ENCODE measurements at regions not wholly inside any gene's neighbourhood (a gene's known extent, or its start where the extent isn't known, plus 50 kb on each side); places are given as distances from the start of the nearest gene placed in this dataset.

DNA sequence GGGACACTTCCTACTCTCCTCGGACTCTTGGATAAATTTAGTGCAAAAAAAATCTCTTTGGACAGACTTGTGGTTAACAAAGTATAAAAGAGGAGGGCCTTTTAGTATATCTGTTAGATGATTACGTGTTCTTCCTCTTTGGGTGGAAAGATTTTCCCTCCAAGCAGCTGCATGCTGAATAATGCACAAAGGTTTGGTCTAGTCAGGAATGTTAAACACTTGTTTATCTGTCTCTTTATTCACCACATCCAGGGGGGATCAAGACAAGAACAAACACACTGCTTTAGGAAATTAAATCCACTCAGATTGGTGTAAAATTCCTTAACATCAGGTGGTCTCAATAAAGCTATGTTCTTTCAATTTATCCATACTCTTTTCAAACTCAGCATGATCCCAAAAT lies 260.9 kb upstream of the CHD6 start:
- no peak for DNase-seq

DNA sequence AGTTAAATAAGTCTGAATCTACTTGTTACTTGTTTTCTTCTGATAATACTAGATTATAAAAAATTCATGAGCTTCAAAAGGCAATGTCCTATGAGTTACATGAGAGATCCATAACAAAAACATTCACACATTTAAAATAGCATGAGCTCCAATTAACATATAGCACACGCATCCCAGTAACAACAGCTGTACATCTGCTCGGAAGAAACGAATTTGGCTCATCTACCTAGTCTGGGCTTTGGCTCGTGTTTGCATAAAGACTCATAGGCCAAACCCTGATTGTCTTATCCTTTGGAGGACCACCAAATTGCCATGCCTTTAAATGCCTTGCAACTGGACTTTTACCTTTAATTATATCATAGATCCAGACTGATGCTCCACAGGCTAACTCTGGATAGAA lies 259.7 kb upstream of the CHD6 start:
- DNase-seq = no peak

DNA sequence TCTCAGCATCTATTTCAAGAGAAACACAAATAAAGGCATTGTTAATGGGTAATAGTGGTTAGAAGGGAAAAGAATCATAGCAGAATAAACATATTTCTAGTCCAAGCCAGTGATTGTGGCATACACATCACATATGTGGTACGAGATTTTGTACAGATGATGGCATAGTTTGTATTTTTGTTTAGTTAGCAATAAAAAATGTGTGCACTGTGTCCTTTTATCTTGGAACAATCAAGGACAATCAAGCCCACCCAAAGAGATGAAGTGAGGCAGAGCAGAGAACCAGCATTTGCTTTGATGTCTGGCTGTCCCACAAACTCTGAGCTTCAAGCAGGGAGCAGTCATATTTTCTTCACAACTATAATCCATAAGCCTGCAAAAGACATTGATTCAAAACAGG lies 256.5 kb upstream of the CHD6 start:
- no peak for DNase-seq

DNA sequence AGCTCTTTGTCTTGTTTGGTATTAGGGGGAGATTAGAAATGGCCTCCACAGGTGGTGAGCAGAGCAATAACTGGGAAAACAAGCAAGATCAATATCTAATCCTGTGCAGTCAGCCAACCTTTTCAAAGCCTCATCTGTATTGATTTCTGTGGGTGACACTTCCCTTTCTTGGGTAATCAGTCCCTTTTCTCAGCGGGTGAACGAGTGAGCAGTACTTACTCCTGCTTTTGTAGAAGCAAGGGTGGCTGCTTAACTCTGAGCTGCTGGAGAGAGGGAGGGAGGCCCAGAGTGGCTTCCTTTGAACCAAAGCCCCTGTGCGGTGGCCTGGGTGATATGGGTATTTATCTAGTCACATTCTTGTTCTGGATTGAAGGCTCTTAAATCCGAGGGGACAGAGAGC lies 254.8 kb upstream of the CHD6 start:
- no peak for DNase-seq

DNA sequence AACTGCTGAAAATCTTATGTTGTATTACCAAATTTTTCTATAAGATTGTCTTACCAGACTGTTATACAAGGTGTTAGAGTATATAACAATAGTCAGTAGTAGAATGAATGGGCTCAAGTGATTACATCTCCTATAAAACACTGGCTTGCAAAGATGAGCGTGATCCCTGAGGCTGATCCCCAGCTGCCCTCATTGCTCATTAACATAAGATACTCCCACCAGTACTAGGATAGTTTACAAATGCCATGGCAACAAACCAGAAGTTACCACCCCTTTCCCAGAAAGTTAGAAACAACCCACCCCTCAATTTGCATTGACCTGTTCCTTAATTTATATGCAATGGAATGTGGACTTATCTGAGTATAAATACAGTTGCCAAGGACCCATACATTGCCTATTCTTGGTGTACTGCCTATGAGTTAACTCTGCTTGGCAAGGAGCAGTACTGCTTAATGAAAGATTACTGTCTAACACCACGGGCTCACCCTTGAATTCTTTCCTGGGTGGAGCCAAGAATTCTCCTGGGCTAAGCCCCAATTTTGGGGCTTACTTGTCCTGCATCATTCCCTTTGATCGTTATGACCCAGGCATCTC lies 252.8 kb upstream of the CHD6 start:
- DNase-seq = no peak

DNA sequence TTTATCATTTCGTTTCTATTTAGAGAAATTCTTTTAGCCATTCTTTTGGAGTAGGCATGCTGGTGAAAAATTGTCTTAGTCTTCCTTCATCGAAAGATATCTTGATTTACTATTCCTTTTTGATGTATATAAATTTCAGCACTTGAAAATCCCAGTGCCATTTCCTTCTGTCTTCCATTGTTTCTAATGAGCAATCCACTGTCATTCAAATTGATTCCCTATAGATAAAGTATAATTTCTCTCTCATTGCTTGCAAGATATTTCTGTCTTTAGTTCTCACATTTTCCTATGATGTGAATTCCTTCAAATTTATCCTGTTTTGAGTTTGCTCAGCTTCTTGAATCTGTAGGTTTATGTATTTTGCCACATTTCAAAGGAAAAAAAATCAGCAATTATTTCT lies 251.1 kb upstream of the CHD6 start:
- DNase-seq = no peak

DNA sequence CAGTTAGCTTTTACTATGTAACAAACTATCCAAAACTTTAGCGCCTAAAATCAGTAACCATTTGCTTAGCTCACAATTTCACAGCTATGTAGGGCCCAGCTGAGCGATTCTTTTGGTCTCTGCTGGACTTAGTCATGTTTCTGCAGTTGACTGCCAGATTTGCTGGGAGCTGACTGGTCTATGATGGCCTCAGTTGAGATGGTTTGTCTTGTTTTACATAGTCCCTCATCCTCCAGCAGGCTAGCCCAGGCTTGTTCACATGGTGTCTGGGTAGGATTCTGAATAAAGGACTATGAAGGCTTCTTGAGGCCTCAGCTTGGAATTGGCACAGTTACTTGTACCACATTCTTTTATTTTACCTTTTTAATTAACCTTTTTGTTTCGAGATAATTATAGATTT lies 247.8 kb upstream of the CHD6 start:
- no peak for DNase-seq

DNA sequence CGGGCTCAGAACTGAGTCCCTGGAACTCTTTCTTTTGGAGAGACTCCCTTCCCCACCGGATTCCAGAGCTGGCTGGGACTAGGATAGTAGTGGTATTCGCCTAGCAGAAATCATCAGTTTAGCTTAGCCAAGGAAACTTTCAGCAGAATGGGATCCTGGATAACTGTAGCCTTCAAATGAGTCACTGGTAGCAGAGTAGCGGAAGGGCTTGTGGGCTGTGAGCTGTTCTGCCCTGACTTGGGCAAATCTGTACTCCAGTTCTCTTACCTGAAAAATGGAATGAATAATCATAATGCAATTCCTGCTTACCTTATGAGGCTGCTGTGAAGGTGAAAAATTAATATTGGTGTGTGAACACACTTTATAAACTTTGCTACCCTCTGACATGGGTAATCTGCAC lies 244.3 kb upstream of the CHD6 start:
- no peak for DNase-seq

DNA sequence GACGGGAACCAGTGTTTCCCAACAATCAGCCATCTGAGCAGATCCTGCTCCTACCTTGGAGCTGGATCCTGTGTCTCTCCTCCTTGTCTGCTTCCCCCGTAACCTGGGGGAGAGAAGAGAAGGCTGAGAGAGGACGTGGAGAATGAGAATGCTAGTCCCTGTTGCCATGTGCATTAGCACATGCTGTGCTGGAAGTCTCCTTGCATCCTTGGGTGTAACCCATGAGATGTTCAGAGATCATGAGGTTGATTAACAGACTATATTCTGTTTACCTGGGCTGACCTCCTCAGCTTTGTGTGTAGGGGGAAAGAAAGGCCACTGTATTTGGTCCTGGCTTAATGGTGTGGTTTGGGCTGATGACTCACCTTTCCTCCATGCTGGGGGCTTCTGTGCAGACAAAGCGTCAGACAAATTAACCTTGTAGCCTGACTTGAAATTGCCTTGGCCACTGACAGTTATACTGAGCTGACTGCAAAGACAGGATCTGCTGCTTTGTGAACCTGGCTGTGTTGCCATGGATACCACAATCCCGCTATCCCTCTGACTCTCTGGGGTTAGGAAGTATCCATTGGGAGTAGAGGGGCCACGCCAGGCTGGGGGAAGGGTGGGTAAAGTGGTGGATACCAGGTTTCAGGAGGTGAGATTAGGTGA lies 243.7 kb upstream of the CHD6 start:
- DNase-seq = no peak

DNA sequence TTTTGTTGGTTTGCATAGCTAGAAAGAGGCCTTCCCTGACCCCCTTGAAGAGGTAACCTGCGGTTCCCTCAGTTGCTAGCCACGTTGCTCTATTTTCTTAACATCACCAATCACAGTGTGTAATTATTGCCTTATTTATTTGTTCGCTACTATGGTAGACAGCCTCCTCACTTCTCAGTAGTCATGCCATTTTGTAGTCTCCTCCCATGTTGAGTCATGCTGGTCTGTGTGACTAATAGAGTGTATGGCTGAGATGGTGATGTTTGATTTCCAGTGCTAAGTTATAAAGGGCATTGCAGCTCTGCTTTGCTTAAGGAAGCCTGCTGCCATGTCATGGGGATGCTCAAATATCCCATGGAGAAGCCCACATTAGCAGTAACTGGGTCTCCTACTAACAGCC lies 236.6 kb upstream of the CHD6 start:
- no peak for DNase-seq

DNA sequence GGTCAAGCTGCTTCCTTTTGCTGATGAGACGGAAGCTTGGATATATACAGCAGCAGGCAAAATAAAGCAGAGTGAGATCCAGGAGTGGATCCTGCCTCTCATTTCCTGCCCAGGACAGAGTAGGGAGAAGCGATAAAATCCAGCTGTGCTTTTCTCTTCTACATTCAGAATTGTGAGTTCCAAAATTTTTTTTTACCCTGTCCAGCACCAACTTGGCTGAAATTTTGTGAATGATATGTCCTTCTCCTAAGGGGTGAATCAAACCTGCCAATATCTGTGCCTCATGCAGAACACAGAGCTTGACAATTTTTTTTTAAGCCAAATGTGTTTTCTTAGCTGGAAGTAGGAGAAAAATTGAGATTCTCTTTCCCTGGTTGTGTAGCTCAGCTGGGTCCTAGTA lies 235.6 kb upstream of the CHD6 start:
- DNase-seq = no peak

DNA sequence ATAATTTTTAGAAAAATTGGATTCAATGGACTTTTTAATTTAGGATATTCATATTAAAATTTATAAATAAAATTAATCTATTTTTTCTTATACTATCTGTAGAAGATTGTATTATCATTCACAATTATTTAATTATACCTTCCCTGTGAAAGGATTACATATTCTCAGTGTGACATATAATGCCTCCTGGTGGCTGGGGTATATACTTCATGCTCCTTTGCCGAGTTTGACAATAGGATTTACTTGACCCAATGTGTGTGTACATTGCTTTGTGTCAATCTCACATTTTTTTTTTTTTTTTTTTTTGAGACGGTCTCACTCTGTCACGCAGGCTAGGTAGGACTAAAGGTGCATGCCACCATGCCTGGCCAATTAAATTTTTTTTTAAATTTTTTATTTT lies 230.0 kb upstream of the CHD6 start:
- no peak for DNase-seq

DNA sequence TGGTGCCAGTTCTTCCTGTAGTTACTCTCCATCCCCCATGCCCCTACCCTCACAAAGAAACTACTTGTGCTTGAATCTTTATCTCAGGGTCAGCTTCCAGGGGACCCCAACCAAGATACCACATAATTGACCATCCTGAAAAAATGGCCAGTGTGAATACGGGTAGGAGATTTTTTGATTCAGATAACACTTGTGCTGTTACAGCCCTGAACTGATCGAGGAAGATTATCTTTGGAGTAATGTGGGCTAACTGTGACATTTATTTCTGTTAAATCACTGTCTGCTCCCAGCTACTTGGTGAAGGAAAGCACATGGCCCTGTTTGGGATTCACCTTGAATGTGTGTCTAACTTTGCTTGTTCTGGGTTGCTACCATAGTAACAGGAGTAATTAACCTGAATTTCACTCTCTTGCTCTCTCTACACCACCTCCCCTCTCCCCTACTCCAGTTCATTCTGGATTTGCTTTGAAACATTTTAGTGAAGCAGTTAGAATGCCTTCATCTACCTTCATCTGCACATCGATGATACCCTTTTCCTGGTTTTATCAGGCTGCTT lies 219.6 kb upstream of the CHD6 start:
- DNase-seq = no peak

DNA sequence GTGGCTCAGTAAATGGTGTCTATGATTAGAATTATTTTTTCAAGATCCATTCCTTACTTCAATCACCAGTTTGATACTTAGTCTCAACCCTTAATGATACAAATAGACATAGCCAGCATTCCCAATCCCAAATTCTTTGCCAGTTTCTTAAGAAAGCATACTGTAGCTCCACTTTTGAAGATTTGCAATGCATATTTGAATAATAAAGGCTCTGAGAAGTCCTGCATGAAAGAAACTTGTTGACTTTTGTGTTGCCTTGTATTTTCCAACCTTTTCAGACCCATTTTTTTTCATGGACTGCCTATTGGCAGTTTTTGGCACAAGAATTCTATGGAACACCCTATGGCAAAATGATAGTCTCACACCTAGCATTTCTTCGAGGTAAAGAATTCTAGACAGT lies 215.6 kb upstream of the CHD6 start:
- no peak for DNase-seq

DNA sequence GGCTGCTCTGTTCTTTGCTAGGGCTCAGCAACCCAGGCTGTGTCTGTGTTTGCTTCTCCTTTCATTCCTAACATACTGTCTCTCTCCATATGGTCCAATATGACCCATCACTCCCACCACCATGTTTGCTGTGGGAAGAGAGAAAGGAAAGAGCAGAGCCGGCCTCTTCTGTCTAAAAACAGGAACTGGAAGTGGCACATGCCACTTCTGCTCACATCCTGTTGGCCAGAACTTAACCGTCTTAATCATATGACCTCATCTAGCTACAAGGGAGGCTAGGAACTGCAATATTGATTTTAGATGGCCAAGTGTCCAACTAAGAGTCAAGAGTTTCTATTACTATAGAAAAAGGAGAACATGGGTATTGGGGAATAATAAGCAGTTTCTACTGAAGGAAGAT lies 212.5 kb upstream of the CHD6 start:
- no peak for DNase-seq

DNA sequence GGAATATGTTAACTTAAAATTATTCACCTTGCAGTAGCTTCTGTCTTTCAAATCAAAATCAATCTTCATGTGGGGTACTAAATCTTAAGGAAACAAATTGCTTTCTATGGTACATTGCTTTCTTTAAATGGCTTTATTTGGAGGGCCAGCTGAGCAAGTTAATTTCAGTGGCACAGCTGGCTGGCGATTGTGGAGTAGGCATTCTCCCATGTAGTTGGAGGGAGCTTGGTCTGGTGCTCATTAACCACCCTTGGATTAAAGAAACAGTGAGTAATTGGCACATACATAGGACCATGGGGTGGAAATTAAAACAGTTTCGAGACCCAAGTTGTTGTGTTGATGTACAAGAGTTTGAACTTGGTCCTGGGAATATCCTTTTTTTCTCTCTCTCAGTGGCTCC lies 201.3 kb upstream of the CHD6 start:
- DNase-seq = no peak

DNA sequence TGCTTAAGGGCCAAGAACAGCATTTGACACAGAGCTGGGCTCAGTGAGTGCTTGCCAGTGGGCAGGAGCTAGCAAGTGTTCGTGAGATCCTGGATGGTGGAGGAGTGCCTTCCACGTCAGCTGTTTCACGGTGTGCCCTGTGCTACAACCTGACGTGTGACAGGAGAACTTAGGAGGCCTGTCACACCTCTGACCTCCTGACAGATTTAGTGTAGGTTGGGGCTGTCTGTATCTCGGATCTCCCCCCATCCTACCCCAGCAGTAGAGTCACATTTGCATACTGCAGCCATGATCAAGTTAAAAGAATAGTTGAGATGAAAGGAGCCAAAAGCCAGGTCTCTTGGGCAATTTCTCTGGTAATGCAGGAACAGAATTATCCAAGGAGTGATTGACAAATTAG lies 200.8 kb upstream of the CHD6 start:
- no peak for DNase-seq

DNA sequence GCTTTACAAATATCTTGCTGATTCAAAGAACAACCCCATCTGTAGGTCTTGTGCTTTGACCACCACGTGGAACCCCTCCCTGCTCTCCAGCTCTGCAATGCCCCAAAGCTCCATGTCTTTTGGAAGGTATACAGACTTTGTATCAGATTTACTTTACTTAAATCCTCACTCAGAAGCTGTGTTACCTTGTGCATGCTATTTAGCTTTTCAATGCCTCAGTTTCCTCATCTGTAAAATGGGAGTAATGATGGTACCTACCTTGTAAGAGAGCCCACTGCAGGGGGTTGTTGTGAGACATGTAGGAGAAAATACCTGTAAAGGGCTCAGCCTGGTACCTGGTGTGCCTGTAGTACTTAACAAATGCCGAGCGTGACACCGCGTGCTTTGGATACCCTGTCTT lies 200.2 kb upstream of the CHD6 start:
- no peak for DNase-seq

DNA sequence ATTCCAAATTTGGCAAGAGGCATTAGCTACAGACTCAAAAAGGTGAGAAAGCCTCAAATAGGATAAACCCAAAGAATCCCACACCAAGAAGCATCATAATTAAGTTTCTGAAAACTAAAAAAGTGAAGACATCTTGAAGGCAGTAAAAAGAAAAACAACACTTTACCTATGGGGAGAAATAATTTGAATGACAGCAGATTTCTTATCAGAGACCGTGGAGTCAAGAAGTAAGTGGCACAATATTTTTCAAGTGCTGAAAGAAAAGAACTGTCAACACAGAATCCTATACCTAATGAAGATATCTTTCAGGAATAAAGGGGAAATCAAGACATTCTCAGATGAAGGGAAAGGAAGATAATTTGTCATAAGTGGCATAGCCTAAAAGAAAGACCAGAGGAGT lies 193.3 kb upstream of the CHD6 start:
- DNase-seq = no peak

DNA sequence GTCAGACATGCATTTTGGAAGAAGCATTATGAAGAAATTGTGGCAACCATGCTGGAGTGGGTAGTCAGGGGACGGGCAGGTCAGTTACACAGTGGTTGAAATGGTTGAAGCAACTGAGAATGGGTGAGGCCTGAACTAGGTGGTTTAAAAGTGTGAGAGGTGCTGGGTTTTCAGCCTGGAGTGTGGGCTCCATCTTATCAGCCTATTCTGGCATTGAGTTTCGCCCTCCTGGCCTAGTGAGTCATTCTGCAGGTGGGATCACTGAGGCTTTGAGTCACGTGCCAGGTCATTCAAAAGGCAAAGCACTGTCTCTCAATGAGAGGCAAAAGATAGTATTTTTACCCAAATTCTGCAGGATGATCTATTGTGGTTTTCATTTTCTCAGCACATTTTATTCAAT lies 181.9 kb upstream of the CHD6 start:
- no peak for DNase-seq

DNA sequence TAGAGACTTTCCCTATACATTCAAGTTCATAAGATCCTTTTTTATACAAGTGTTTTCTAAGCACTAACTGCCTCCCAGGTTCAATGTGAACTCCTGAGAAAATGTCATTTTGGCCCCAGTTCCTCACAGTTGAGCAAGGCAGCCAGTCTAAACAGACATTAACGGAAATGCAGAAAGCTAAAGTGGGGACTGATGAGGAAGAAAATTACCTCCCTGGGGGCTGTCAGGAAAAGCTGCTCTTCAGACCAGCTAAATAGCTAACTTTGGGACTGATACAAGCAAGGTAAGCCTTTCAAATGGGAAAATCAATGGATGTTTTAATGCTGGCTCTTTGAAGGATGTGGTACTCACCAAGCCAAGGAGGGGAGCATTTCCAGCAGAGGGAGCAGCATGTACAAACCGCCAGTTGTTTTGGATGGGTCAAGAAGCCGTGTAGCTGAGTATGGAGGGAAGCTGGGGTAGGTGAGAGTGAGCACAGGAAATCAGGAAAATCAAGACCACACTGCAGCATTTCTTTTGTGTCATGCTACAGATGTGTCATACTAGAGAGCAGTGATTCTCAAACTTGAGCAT lies 180.8 kb upstream of the CHD6 start:
- DNase-seq = no peak

DNA sequence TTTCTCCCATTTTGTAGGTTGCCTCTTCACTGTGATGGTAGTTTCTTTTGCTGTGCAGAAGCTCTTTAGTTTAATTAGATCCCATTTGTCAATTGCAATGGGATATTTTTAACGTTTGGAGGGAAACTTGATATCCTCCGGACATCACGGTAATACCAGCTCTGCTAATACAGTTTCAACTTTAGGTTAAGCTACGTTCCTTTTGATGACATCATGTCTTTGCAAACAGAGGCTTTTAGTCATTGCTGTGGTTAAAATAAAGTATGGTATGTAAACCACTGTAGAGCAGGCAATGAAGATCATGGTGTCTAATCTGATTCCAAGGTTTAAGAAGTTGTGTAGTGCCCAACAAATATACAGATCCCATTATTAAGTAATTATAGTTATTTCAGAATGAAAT lies 168.0 kb upstream of the CHD6 start:
- no peak for DNase-seq

DNA sequence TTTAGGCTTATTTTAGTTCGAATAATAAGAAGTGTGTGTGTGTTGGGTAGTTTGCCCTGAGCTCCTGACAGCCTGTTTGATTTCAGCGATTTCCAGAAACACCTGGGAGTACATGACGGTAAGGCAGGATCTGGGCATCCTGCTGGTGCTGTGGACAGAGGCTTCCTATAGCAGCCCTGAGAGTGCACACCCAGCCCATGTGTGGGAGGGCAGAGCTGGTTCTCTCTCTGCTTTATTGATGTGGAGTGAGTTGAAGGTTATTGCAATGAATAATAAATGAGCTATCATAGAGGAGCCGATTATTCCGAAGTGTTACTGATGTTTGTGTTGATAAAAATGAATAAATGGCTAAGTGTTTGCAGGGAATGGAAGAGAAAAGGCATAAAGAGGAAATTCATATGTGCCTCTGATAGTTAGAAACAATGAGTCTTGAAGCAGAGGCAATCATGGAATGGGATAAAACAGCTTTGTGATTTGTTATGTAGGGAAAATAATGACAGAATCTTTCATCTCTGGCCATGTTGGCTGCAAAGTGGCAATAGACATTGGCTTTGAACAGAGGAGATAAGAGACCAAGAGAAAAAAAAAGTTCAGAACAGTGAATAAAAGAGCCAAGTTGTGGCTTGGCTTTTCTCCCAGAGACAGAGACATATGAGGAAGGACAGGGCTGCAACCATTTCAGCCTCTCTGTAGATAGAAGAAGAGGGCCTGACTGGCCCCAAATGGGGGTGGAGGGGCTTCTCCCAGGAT lies 166.2 kb upstream of the CHD6 start:
- no peak for DNase-seq

All from activated naive CD4-positive, alpha-beta T cell (primary cell).